Breast epithelium (tissue), 4 donors: ENCODE measurements at regions not wholly inside any gene's neighbourhood (a gene's known extent, or its start where the extent isn't known, plus 50 kb on each side); places are given as distances from the start of the nearest gene placed in this dataset.
A peak's percentile ranks its signal among the peaks of the same experiment; 100 is the strongest.

Experiments
- DNase-seq, 2 donors: peaks; one replicate each; pipeline ENCODE4 v3.0.0-alpha.2; 2019; ENCODE audit warnings: low spot score in 2 of 2
- H3K27ac ChIP-seq, 2 donors: fragments of 200-600 bp; sonication (generic) in 1 of 2; one replicate each; pipeline ENCODE4 v1.5.1; 2016 to 2019; ENCODE audit warnings: mild to moderate bottlenecking in 1 of 2
- H3K27me3 ChIP-seq, 2 donors: fragments of 200-600 bp; sonication (generic) in 1 of 2; one replicate each; pipeline versions ENCODE4 v1.5.1 to v1.6.0; 2017 to 2019; ENCODE audit warnings: control low read depth in 1 of 2, mild to moderate bottlenecking in 1 of 2
- H3K36me3 ChIP-seq: fragments of 200-600 bp; one replicate; pipeline ENCODE4 v1.5.1; 2019
- H3K4me1 ChIP-seq, 2 donors: fragments of 200-600 bp; sonication (generic); one replicate each; pipeline ENCODE4 v1.5.1; 2016 to 2019; ENCODE audit warnings: control low read depth in 1 of 2
- H3K4me3 ChIP-seq, 3 donors: fragments of 200-600 bp; sonication (generic); 1 replicate in 2 of 3; 2 replicates in 1 of 3; pipeline ENCODE4 v1.5.1; 2016 to 2019; ENCODE audit warnings: mild to moderate bottlenecking in 3 of 3, moderate library complexity in 2 of 3
- H3K9me3 ChIP-seq, 2 donors: fragments of 200-600 bp; sonication (generic) in 1 of 2; one replicate each; pipeline ENCODE4 v1.5.1; 2016 to 2019; ENCODE audit warnings: control low read depth in 1 of 2
- POLR2A ChIP-seq: fragments of 450-650 bp; IDR thresholded peaks from one replicate; pipeline ENCODE4 v1.6.1; 2016; ENCODE audit warnings: antibody characterized with exemption, mild to moderate bottlenecking, moderate library complexity
- POLR2AphosphoS5 ChIP-seq, 3 donors: sonication (generic); formaldehyde crosslinking; IDR thresholded peaks; one replicate each; pipeline ENCODE4 v1.6.1; 2017; ENCODE audit warnings: antibody characterized with exemption in 3 of 3
- intact Hi-C: fragments of 100-400 bp; cut with DNase I; formaldehyde crosslinking; loops from one replicate; pipeline ENCODE4 v1.15.1; 2023; ENCODE audit warnings: low total_unique reads
- TF ChIP-seq, protein P1 (sequence below), 3 donors: fragments of 450-650 bp; IDR thresholded peaks; one replicate each; pipeline ENCODE4 v1.5.1; 2016 to 2017; ENCODE audit warnings: antibody characterized with exemption in 3 of 3, mild to moderate bottlenecking in 3 of 3, moderate library complexity in 3 of 3

GRCh38 chr5:112573441-112573840, 154.4 kb upstream of the EPB41L4A start:
- H3K27ac ChIP-seq, result no peak overlapping the region
- TF ChIP-seq, protein P1, sequence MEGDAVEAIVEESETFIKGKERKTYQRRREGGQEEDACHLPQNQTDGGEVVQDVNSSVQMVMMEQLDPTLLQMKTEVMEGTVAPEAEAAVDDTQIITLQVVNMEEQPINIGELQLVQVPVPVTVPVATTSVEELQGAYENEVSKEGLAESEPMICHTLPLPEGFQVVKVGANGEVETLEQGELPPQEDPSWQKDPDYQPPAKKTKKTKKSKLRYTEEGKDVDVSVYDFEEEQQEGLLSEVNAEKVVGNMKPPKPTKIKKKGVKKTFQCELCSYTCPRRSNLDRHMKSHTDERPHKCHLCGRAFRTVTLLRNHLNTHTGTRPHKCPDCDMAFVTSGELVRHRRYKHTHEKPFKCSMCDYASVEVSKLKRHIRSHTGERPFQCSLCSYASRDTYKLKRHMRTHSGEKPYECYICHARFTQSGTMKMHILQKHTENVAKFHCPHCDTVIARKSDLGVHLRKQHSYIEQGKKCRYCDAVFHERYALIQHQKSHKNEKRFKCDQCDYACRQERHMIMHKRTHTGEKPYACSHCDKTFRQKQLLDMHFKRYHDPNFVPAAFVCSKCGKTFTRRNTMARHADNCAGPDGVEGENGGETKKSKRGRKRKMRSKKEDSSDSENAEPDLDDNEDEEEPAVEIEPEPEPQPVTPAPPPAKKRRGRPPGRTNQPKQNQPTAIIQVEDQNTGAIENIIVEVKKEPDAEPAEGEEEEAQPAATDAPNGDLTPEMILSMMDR (IDR thresholded peaks at IDR 0.05), result no peak
- intact Hi-C loops, result no loop called here
- no peak for DNase-seq
- H3K9me3 ChIP-seq, result no peaks in the 10 kb centered on the region
- no peak overlapping the region for H3K4me3 ChIP-seq
- no peaks in the 10 kb centered on the region for H3K36me3 ChIP-seq
- no peaks in the 10 kb centered on the region for H3K4me1 ChIP-seq
- H3K27me3 ChIP-seq, result no peaks in the 10 kb centered on the region

DNA sequence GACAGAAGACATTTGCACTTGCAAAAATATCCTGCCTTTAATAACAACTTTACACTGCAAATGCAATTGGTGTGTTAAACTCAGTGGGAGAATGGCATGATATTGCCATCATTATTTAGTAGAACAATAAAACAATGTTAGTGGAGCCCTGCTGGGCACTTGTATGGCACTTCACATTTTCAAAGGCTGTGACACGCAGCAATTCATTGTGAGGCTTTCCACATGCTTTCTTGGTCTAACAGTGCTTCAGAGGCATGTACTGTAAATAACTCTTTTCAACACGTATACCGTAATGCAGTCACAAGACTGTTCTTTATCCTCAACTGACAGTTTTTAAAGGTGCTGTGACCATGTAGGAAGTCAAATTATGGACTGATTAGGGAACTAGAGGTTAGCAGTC, 155.5 kb upstream of the EPB41L4A start:
- TF ChIP-seq POLR2A, result no peak
- TF ChIP-seq, protein P1 (IDR thresholded peaks at IDR 0.05), result no peak
- TF ChIP-seq POLR2AphosphoS5 (IDR thresholded peaks at IDR 0.05), result no peak
- intact Hi-C loops, result no loop called here
- Histone ChIP-seq H3K36me3 (no peaks in the 10 kb centered on the region), H3K27me3 (no peaks in the 10 kb centered on the region), H3K27ac (no peak overlapping the region), H3K4me3 (no peak overlapping the region), H3K9me3 (no peaks in the 10 kb centered on the region), H3K4me1 (no peaks in the 10 kb centered on the region)
- DNase-seq, result no peak

GRCh38 chr5:112576298-112576925, 157.3 kb upstream of the EPB41L4A start:
- Histone ChIP-seq H3K9me3 (no peaks in the 10 kb centered on the region), H3K27me3 (no peaks in the 10 kb centered on the region), H3K4me1 (no peaks in the 10 kb centered on the region), H3K36me3 (no peaks in the 10 kb centered on the region), H3K4me3 (no peak overlapping the region), H3K27ac (peak overlapping the region in 1 of 2 donors; percentile 32)
- intact Hi-C loops, result no loop called here
- TF ChIP-seq POLR2A (no peak), POLR2AphosphoS5 (IDR thresholded peaks at IDR 0.05) (no peak)
- TF ChIP-seq, protein P1 (IDR thresholded peaks at IDR 0.05), result no peak
- DNase-seq, result no peak

GRCh38 chr5:112579599-112580170, 158.0 kb upstream of the APC start:
- H3K9me3 ChIP-seq, result no peaks in the 10 kb centered on the region
- no peak overlapping the region for H3K27ac ChIP-seq
- no peaks in the 10 kb centered on the region for H3K4me1 ChIP-seq
- TF ChIP-seq POLR2A (no peak), POLR2AphosphoS5 (IDR thresholded peaks at IDR 0.05) (no peak)
- TF ChIP-seq, protein P1 (IDR thresholded peaks at IDR 0.05), result no peak
- H3K36me3 ChIP-seq, result no peaks in the 10 kb centered on the region
- no peak for DNase-seq
- intact Hi-C loops, result no loop called here
- no peaks in the 10 kb centered on the region for H3K27me3 ChIP-seq
- no peak overlapping the region for H3K4me3 ChIP-seq

GRCh38 chr5:112581811-112582320, 155.8 kb upstream of the APC start:
- TF ChIP-seq, protein P1 (IDR thresholded peaks at IDR 0.05), result no peak
- TF ChIP-seq POLR2A (no peak), POLR2AphosphoS5 (IDR thresholded peaks at IDR 0.05) (no peak)
- intact Hi-C loops, result no loop called here
- H3K4me1 ChIP-seq, result no peaks in the 10 kb centered on the region

More at GRCh38 chr5:112581811-112582320, 155.8 kb upstream of the APC start:
- Histone ChIP-seq H3K9me3 (no peaks in the 10 kb centered on the region), H3K27me3 (no peaks in the 10 kb centered on the region), H3K36me3 (no peaks in the 10 kb centered on the region), H3K27ac (no peak overlapping the region), H3K4me3 (no peak overlapping the region)
- no peak for DNase-seq
